OCI-M2 (cell line): ENCODE measurements at regions not wholly inside any gene's neighbourhood (a gene's known extent, or its start where the extent isn't known, plus 50 kb on each side); places are given as distances from the start of the nearest gene placed in this dataset.
"Not testable (repeated sequence)": the region's sequence is repeated elsewhere in the genome, so short reads cannot be mapped to it uniquely, and the experiment has no call there.

Experiments used
- DNase-seq: peaks from one replicate; lab custom pipeline; 2025; ENCODE audit not compliant: unreplicated experiment; lab: John Stamatoyannopoulos, UW

DNA sequence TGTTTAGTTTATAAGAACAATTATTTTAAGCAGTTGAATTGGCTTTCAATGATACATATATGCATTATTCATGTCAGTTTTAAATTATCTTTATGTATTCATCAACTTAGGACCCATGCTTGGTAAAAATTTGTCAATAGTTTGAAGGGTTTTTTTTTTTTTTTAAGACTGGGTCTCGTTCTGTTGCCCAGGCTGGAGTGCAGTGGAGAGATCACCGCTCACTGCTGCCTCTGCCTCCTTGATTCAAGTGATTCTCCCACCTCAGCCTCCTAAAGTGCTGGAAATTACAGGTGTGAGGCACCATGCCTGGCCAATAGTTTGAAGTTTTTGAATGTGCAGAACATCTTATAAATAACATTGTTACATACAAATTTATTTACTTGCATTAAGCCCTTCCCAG lies 1671.0 kb upstream of the B3GALT2 start:
- no peak for DNase-seq

- no peak for DNase-seq
Observed at GRCh38 chr1:194848846-194849245, 1662.4 kb upstream of the B3GALT2 start.

DNA sequence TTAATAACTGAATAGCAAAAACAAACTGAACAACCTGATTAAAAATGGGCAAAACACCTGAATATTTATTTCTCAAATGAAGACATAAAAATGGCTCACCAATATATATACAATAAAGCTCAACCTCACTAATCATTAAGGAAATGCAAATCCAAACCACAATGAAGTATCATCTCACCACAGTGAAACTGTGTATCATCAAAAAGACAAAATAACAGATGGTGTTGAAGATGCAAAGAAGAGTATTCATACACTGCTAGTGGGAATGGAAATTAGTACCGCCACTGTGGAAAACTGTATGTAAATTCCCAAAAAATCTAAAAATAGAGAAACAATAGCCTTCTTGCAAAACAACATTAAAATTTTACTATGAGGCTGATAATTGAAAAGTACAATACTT lies 1660.1 kb upstream of the B3GALT2 start:
- no peak for DNase-seq

- no peak for DNase-seq
Observed at GRCh38 chr1:194843077-194843476, 1656.7 kb upstream of the B3GALT2 start.

DNA sequence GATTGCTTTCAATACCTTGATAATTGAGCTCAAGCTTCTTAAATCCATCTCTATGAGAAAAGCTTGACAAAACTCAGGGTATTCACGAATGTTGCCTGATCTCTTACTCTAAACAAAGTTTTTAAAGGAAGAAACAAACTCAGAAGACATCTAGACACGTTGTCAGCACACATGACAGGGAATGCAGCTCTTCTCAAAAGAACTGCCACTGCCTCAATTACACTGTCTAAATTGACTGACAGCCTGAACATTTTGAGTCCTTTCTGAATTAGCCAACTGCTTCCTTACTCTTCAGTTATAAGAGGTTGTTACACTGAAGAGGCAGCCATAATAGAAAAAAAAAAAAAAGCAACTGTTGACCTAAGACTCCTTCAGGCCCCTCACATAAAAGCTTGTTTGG lies 1646.7 kb upstream of the B3GALT2 start:
- no peak for DNase-seq

DNA sequence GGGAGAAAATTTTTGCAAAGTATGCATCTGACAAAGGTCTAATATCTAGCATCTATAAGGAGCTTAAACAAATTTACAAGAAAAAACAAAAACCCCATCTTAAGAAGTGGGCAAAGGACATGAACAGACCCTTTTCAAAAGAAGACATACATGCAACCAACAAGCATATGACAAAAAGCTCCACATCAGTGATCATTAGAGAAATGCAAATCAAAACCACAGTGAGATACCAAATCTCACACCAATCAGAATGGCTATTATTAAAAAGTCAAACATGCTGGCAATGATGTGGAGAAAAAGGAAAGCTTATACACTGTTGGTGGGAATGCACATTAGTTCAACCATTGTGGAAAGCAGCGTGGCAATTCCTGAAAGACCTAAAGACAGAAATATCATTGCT lies 1645.2 kb upstream of the B3GALT2 start:
- not testable (repeated sequence) for DNase-seq

DNA sequence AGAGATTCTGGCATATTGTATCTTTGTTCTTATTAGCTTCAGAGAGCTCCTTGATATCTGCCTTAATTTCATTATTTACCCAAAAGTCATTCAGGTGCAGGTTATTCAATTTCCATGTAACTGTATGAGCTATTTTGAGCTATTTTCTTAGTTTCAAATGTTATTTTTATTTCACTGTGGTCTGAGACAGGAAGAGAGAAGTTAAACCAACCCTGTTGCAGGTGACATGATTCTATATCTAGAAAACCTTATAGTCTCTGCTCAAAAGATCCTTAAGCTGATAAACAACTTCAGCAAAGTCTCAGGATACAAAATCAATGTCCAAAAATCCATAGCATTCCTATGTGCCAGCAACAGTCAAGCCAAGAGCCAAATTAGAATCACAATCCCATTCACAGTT lies 1644.0 kb upstream of the B3GALT2 start:
- no peak for DNase-seq

DNA sequence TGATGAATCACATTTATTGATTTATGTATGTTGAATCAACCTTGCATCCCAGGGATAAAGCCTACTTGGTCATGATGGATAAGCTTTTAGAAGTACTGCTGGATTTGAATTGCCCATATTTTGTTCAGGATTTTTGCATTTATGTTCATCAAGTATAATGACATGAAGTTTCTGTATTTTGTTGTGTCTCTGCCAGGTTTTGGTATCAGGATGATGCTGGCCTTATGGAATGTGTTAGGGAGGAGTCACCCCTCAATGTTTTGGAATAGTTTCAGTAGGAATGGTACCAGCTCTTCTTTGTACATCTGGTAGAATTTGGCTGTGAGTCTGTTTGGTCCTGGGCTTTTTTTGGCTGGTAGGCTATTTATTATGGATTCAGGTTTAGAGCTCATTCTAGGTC lies 1643.1 kb upstream of the B3GALT2 start:
- no peak for DNase-seq

DNA sequence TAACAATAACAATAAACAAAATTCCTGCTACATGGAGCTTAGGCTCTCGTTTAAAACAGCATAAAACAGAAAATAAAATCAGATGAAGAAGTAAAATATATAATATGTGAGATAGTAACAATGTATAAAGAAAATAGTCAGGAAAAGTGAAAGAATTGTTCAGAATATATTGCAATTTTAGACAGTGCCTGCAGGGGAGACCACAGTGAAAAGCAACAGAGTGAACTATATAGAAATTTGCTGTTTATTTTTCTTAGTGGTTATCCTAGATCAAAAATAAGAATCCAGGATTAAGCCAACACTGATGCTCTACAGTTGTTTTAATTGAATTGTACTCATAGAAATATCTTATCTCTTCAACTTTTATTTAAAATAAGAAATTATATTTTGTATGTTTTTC lies 1639.0 kb upstream of the B3GALT2 start:
- DNase-seq, result no peak

DNA sequence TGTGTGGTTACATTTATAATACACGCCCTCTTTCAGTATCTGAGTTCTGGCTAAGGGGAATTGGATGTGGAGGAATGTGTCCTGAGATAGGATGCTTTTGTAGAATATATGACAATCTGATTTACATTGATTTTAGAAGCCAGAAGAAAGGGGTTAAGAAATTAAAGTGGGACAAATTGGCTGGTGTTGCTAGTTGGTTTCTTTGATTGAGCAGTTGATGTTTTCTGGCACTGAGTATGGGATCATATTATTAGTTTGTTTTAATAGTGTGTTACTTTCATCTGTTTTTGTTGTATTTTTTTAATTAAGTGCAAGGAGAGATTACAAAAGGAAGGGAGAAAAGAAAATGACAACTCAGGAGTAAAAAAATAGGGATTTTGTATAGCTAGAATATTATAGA lies 1634.7 kb upstream of the B3GALT2 start:
- no peak for DNase-seq

- no peak for DNase-seq
Observed at GRCh38 chr1:194818674-194819073, 1632.3 kb upstream of the B3GALT2 start.

DNA sequence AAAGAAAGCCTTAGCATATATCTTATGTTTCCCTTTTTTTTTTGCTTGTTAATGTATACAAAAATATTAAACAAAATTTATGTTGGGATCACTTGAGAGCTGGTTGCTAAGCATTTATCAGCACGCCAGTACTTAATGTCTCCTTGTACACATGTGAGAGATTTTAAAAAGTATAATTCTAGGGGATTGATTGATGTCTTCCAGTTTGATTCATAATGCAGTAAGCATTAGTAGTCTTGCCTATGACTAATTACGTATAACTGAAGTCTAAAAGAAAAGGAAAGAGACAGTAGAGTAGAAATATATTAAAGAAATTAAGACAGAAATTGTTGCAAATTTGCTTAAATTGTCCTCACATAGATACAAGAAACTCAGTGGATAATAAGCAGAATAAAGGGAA lies 1630.4 kb upstream of the B3GALT2 start:
- DNase-seq, result no peak

- no peak for DNase-seq
Observed at GRCh38 chr1:194813096-194813495, 1626.7 kb upstream of the B3GALT2 start.

- no peak for DNase-seq
Observed at GRCh38 chr1:194809665-194810064, 1623.3 kb upstream of the B3GALT2 start.

DNA sequence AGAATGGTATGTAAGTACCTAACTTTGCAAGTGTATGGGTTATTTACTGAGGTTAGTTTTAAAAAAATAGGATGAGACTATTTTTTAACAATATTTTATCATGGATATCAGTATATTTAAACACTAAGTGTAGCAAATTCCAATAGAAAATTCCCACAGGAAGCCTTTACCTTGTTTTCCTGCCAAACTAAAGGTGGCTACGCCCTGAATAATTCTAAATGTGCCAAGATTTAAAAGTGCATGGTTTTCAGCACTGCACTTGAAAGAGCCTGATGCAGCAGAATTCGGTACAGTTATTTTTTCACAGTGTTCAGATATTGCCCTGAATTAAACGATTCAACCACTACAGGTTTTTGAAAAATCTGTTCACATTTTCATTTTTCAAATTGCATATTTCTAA lies 1622.8 kb upstream of the B3GALT2 start:
- no peak for DNase-seq

GRCh38 chr1:194807530-194808220 lies 1621.3 kb upstream of the B3GALT2 start:
- no peak for DNase-seq

GRCh38 chr1:194802572-194802971 lies 1616.2 kb upstream of the B3GALT2 start:
- no peak for DNase-seq

DNA sequence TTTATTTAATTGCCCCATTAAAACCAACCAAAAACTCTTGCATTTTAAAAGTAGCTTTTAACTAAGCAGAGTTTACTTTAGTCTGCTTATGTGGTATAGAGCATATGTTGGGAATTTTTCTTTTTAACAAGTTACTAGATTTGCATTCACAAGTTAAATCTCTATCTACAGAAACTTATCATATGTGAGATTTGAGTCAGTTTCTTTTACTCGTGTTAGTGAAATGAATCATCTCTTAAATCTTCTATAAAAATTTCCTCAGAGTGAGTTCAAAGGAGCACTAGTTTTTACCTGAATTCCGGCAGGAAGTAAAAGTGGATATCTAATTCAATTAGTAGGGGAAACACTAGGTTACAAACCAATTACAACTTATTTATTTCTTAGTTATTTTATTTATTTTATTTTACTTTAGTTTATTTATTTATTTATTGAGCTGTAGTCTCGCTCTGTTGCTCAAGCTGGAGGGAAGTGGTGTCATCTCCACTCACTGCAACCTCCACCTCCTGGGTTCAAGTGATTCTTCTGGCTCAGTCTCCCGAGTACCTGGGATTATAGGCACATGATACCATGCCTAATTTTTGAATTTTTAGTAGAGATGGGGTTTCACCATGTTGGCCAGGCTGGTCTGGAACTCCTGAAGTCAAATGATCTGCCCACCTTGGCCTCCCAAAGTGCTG lies 1609.6 kb upstream of the B3GALT2 start:
- no peak for DNase-seq

DNA sequence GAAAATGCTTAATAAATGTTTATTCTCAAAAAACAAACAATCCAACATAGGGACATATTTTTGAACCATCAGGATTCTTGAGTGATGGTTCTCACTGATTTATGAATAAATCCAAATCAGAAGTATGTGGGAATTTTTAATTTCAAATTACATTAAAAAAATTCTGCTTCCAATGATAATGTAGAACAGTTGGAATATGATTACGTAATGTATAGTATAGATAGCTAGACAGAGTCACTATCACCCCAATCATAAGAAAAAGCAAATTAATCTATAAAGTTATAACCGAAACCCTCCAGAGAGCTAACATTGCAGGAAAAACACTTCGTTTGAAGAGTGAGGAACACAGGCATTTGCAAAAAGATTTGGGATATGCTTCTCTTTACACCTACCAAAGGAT lies 1600.6 kb upstream of the B3GALT2 start:
- no peak for DNase-seq

DNA sequence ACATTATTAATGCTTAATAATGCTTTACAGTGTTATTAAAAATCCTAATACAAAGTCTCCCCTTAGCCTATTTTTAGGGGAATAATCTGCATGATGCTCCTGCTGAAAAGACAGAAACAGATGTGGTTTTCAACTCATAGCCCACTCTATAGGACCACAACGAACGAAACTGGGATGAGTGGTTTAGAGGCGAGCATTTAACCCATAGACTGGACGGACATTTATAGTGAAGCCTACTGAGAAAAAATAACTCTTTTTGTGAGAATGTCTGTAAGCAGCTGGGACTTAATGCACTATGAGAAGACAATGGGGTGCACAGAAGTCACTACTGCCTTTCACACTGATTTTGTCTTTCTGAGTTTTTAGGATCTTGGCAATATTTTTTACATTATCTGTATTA lies 1599.6 kb upstream of the B3GALT2 start:
- no peak for DNase-seq

GRCh38 chr1:194776657-194777056 lies 1590.2 kb upstream of the B3GALT2 start:
- DNase-seq, result no peak

DNA sequence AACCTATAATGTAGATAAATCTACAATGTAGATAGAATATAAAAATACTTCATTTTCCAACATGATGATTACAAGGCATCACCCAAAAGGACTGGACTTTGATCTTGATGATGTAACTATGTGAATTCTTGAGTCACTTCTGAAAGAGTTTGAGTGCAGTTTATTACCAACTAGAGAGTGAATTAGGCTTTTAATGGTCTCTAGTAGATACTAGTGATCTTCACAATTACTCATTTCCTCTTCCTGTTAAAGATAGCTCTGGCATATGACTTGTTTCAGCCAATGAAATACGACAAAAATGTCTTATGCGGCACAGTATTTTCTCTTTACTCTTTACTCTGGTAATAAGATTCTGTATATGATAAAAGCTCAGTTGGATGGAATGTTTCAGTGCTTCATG lies 1588.1 kb upstream of the B3GALT2 start:
- no peak for DNase-seq
